Astrocyte of the spinal cord (primary cell): ENCODE measurements at regions not wholly inside any gene's neighbourhood (a gene's known extent, or its start where the extent isn't known, plus 50 kb on each side); places are given as distances from the start of the nearest gene placed in this dataset.
A peak's percentile ranks its signal among the peaks of the same experiment; 100 is the strongest.

Experiments used
- DNase-seq: peaks from one replicate; pipeline ENCODE4 v3.0.0; 2011; ENCODE audit warnings: low read depth, low spot score
- H3K4me3 ChIP-seq: 2 replicates; pipeline ENCODE4 v1.5.1; 2011; ENCODE audit warnings: low read depth, mild to moderate bottlenecking, low read length, moderate library complexity
- CTCF ChIP-seq: IDR thresholded peaks from 2 replicates; pipeline ENCODE4 v1.5.1; 2012; ENCODE audit warnings: low read depth, mild to moderate bottlenecking, low read length, inconsistent platforms
- in situ Hi-C: cut with HindIII; loops from 2 replicates; pipeline ENCODE4 v1.10.0; 2017; ENCODE audit warnings: low sequenced_read_pairs

- DNase-seq, result no peak
- in situ Hi-C loops, result no loop called here
- H3K4me3 ChIP-seq, result no peak overlapping the region
- TF ChIP-seq CTCF, result no peak
Measured at GRCh38 chr6:99850841-99851240, 143.2 kb downstream of the MCHR2 start.

GRCh38 chr6:99852031-99852430 is 142.0 kb downstream of the MCHR2 start:
- H3K4me3 ChIP-seq, result no peak overlapping the region
- no peak for TF ChIP-seq CTCF
- in situ Hi-C loops, result no loop called here
- DNase-seq, result no peak

GRCh38 chr6:99867026-99867425 is 127.0 kb downstream of the MCHR2 start:
- no peak for TF ChIP-seq CTCF
- no peak for DNase-seq
- H3K4me3 ChIP-seq, result no peak overlapping the region
- in situ Hi-C loops, result no loop called here

- DNase-seq, result peak; percentile 63
- peak; percentile 88 for TF ChIP-seq CTCF
- no peak overlapping the region for H3K4me3 ChIP-seq
- in situ Hi-C loops, result no loop called here
Measured at GRCh38 chr6:99868074-99868702, 125.8 kb downstream of the MCHR2 start.
